ENCODE measurements at regions not wholly inside any gene's neighbourhood (a gene's known extent, or its start where the extent isn't known, plus 50 kb on each side); places are given as distances from the start of the nearest gene placed in this dataset.

GRCh38 chr18:76616373-76616772, 121.3 kb upstream of the ZNF516 start:
- TF ChIP-seq POLR2A (IDR thresholded peaks at IDR 0.05; ENCODE audit: control extremely low read depth in 1 of 2, low read depth in 2 of 2, low read length in 2 of 2) (no peak), EZH2 (IDR thresholded peaks at IDR 0.05; ENCODE audit: low read depth, low read length, severe bottlenecking) (no peak), RAD21 (IDR thresholded peaks at IDR 0.05 in 1 of 2, conservative IDR thresholded peaks at IDR 0.05 in 1 of 2; ENCODE audit: low read depth in 2 of 2, low read length in 2 of 2) (no peak), CEBPB (IDR thresholded peaks at IDR 0.05; ENCODE audit: low read depth, low read length) (no peak), MAFK (IDR thresholded peaks at IDR 0.05; ENCODE audit: low read depth, low read length) (no peak), JUN (IDR thresholded peaks at IDR 0.05; ENCODE audit: low read depth, low read length) (no peak), EP300 (IDR thresholded peaks at IDR 0.05; ENCODE audit: borderline replicate concordance in 1 of 2, low read depth in 2 of 2, low read length in 2 of 2) (no peak), BACH1 (IDR thresholded peaks at IDR 0.05; ENCODE audit: low read length) (no peak), RXRA (IDR thresholded peaks at IDR 0.05; ENCODE audit: insufficient read depth, low read depth, low read length) (no peak)
- TF ChIP-seq, protein P1, sequence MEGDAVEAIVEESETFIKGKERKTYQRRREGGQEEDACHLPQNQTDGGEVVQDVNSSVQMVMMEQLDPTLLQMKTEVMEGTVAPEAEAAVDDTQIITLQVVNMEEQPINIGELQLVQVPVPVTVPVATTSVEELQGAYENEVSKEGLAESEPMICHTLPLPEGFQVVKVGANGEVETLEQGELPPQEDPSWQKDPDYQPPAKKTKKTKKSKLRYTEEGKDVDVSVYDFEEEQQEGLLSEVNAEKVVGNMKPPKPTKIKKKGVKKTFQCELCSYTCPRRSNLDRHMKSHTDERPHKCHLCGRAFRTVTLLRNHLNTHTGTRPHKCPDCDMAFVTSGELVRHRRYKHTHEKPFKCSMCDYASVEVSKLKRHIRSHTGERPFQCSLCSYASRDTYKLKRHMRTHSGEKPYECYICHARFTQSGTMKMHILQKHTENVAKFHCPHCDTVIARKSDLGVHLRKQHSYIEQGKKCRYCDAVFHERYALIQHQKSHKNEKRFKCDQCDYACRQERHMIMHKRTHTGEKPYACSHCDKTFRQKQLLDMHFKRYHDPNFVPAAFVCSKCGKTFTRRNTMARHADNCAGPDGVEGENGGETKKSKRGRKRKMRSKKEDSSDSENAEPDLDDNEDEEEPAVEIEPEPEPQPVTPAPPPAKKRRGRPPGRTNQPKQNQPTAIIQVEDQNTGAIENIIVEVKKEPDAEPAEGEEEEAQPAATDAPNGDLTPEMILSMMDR (IDR thresholded peaks at IDR 0.05; ENCODE audit: control extremely low read depth in 1 of 3, insufficient read depth in 1 of 3, low read depth in 1 of 3, low read length in 3 of 3): no peak
- TF ChIP-seq, protein P2, sequence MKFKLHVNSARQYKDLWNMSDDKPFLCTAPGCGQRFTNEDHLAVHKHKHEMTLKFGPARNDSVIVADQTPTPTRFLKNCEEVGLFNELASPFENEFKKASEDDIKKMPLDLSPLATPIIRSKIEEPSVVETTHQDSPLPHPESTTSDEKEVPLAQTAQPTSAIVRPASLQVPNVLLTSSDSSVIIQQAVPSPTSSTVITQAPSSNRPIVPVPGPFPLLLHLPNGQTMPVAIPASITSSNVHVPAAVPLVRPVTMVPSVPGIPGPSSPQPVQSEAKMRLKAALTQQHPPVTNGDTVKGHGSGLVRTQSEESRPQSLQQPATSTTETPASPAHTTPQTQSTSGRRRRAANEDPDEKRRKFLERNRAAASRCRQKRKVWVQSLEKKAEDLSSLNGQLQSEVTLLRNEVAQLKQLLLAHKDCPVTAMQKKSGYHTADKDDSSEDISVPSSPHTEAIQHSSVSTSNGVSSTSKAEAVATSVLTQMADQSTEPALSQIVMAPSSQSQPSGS (IDR thresholded peaks at IDR 0.05; ENCODE audit: low read length): no peak

Measured in H1 (cell line).